ENCODE measurements at regions not wholly inside any gene's neighbourhood (a gene's known extent, or its start where the extent isn't known, plus 50 kb on each side); places are given as distances from the start of the nearest gene placed in this dataset.

DNA sequence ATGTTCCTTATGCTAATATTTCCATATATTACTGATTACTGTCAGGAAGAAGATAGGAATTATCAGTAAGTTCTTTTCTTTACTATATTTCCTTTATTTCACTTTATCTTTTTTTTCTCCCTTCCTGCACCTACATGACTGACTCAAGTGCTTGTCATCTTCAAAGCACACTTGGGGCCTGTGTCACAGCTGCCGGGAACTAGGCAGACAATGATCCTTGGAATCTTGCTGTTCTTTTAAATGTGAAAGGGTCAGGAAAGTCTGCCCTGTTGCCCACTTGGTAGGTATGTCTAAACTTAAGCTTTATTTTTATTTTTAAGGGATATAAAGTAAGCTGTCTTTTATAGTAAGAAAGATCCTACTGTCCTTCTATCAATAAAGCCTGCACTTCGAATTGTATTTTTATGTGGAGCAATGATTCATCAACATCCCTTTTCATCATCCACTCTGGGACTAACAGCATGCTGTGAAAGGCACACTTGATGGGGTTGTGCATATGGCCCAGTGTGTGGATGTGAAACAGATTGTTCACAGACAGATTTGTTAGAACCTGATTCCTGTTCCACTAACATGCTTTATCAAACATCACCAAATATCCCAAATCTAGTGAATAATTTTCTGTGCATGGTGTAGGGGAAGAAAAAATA lies 556.9 kb downstream of the DNAJB9 start:
- no peak for DNase-seq (ENCODE audit: low read depth in 2 of 2)

DNA sequence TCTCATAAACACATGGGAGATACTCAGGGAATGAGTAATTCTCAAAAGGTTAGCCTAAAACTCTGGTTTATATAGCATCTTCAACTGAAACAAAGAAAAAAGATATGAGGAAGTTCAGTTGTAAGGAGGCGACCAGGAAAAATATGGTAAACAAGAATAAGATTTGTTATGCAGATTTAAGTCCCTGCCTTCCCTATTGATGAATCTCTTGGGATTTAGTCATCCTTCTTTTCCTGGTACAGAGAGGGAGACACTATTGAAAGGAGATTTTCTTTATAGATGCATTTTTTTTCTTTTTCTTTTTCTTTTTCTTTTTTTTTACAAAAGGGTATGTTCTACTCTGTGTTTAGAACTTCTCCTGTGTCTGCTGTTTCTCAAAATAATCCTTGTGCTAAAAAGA lies 557.5 kb downstream of the DNAJB9 start:
- DNase-seq (ENCODE audit: low read depth in 2 of 2): no peak

DNA sequence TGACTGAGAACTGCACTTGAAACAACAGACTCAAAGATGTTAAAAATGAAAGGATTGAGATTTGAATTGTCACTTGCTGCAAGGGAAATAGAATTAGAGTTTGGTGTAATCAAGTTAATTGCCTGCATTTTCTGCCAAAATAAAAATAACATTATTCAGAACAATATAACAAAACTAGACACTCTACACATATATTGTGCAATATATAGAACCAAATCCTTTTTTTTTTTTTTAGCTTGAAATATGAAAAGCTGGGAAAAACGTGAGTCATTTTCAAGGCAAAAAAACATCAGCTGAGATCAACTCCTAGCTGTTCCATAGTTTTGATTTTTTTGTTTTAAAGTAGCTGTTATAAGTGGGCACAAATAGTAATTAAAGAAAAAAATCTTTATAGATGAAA lies 561.5 kb downstream of the DNAJB9 start:
- DNase-seq (ENCODE audit: low read depth in 2 of 2): no peak

DNA sequence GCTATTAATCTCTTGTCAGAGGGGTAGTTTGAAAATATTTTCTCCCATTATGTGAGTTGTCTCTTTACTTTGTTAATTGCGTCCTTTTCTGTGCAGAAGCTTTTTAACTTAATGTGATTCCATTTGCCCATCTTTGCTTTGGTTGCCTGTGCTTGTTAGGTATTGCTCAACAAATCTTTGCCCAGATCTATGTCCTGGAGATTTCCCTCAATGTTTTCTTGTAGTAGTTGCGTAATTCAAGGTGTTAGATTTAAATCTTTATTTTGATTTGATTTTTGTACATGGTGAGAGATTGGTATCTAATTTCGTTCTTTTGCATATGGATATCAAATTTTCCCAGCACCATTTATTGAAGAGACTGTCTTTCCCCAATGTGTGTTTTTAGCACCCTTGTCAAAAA lies 567.2 kb downstream of the DNAJB9 start:
- DNase-seq (ENCODE audit: low read depth in 2 of 2): no peak

DNA sequence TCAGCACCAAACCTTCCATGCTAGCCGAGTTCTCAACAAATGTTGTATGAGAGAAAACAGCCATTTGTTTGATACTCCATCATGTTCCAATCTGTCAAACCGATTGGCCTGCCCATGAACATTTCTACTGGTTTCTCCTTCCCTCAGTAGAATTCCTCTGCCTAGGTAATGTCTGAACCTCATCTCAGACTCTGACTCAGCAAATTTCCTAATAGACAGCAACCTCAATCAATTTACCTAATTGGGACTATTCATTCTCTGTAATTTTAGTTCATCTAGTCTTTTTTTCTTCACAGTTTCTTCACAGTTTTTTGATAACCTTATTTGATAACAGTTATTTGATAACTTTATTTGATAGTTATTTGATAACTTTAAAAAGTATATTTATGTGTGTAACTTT lies 585.1 kb downstream of the DNAJB9 start:
- DNase-seq (ENCODE audit: low read depth in 2 of 2): no peak

DNA sequence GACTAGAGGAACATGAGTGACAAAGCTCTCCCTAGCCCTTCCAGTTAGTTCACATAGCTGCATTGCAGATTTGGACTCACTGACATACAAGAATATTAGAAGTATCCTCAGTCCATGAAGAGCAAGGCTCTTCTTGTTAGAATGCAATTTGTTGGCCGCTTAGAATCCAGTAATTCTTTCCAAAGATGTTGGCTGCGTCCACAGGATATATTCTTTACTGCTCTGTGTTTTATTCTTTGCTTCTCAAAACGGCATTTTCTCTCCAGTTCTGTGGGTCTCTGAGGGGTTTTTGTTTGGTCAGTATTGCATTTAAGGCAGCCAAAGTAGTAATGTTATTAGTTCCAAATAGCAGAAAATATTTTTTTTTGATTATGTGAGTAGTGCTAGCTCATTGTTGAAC lies 588.6 kb downstream of the DNAJB9 start:
- DNase-seq (ENCODE audit: low read depth in 2 of 2): no peak

DNA sequence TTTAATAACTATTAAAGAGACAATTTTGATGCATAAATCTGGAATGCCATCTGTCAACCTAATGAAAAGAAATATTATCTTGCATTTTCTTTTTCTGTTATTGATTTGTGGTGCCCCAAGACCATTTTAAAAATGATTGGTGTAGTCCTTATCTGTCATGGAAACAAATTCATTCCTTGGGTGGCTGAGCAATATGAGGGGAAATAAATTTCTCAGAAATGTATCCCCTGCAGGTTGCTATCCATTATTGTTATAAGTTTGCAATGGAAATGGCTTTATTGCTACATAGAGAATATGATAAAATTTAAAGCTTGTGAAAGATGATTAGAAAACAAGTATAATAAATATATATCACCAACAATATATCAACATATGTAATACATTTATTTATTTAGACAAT lies 607.0 kb downstream of the DNAJB9 start:
- DNase-seq (ENCODE audit: low read depth in 2 of 2): no peak

DNA sequence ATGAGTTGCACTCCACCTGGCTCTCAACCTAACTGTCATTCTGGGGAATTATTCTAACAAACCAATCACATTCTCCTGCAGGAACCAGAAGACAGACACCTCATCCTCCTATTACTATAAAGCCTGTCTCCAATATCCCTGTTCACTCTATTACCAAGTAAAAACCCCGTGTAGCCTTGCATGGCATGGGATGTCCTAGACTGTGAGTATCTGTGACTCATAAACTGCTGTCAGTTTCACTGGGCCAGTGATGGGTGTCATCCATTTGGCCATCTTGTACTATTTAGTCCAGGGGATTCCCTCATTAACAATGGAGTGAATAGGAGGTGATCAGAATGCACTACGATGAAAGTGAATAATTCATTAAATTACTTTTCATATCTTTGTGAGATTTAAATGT lies 608.7 kb downstream of the DNAJB9 start:
- no peak for DNase-seq (ENCODE audit: low read depth in 2 of 2)

DNA sequence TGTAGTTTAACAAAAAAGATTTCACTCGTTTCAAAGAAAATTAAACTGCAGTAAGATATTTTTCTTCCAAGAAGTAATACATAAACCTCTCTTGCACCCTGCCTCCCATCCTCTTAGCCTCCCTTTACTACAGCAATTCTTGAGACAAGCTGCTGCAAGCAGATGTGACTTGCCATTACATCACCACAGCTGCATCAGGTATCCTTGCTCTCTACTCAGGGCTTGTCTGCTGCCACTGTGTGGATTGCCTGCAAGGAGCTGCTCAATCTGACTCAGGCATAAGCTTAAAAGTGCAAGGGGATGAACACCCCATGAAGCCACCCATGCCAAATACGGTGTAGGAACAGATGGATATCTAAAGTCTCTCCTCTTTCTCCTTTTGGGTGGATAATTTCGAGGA lies 609.9 kb downstream of the DNAJB9 start:
- DNase-seq (ENCODE audit: low read depth in 2 of 2): no peak

DNA sequence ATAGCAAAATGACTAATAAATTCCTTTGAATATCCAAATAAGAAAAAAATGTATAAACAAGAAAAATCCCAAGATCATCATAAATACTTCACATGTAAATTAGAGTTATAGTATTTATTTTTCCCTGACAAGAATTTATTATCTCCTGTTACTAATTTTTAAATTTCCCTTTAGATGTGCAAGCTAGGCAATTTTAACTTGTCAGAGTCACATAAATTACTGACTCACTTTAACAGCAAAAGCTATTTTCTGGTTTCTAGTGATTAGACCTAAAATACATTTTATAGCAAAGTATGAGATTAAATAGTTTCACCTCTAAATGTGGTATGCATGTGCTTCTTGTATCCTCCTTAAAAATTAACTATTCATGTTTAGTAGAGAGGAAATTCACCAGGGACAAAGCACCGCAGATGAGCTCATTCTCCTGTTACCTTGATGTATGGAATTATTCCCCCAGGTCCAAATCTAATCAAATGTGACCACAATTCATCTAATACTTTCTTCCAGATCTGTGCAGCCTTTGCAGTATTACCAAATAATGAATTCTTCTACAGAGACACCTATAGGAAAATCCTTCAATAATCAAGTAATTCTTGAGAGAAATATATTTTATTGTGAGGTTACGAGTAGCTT lies 621.2 kb downstream of the DNAJB9 start:
- no peak for DNase-seq (ENCODE audit: low read depth in 2 of 2)

DNA sequence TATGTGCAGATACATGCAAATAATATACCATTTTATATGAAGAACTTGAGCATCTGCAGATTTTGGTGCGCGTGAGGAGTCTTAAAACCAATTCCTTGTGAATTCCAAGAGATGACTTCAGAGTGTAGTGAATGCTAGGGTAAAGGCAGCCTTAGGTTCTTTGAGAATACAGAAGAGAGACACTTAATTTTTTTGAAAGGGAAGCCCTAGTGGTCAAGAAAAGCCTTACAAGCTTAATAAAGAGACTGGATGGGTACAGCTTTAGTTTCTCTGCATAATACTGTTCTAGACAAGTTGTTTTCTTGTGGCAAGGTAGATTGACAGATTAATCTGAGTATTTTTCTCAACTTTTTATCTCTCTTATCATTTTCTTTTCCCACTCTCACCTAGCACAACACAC lies 636.5 kb downstream of the DNAJB9 start:
- no peak for DNase-seq (ENCODE audit: low read depth in 2 of 2)

DNA sequence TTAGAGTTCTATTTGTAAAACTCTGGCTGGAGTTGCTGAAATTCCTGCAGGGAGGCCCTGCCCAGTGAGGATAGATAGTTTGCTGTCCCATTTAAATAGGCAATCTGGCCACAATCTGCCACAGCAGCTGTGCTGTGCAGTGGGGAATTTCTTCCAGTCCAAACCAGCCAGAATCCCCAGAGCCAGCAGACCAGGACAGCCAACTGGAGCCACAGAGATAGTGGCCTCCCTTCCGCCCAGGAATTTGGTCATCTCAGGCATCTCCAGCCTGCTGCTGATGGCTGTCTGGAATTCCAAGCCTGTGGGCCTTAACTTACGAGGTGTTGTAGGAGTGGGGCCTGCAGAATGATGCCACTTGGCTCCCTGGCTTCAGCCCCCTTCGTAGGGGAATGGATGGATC lies 643.4 kb downstream of the DNAJB9 start:
- no peak for DNase-seq (ENCODE audit: low read depth in 2 of 2)

DNA sequence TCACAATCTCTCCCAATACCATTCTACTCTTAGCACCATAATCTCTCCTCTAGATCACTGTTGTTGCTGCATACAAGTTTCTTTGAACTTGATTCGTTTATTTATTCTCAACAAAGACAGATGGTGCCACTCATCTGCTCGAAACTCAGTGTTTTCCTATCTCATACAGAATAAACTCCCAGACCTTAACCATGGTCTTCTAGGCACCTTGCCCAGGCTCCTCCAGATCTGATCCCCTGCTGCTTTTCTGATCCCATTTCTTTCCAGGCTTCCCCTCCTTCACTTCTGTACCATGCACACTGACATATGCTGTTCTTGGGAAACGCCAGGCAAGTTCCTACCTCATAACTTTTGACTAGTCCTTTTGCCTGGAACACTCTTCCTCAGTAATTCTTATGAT lies 645.7 kb downstream of the DNAJB9 start:
- no peak for DNase-seq (ENCODE audit: low read depth in 2 of 2)

DNA sequence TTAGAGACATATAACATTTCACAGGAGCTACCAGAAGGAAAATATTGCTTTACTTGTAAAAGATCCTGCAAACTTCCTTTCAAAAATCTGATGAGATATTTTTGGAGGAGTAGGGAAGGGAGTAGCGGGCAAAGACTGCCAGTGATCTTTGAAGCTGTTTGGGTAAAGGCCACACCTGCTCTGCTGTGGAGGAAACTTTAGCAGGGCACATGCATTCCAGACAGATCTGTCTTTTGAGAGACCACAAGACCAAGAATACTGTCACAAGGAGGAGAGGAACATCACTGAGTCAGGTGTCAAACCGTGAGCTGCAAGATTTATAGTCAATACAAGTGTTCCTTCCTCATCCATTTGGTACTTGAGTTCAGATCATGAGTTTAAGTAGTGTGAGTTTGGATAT lies 654.4 kb downstream of the DNAJB9 start:
- no peak for DNase-seq (ENCODE audit: low read depth in 2 of 2)

DNA sequence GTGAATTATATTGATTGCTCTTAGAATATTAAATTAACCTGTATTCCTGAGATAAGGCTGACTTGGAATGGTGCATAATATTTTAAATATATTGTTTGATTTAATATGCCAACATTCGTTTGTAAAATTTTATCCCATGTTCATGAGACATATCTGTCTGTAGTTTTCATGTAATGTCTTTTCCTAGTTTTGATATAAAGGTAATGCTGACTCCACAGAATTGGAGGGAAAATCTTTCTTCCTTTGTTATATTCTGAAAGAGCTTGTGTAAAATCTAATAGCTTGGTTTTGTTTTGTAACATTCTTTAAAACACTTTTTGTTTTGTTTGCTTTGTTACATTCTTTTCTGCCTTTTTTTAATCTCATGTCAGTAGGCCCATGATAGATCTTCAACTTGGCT lies 657.0 kb downstream of the DNAJB9 start:
- no peak for DNase-seq (ENCODE audit: low read depth in 2 of 2)

DNA sequence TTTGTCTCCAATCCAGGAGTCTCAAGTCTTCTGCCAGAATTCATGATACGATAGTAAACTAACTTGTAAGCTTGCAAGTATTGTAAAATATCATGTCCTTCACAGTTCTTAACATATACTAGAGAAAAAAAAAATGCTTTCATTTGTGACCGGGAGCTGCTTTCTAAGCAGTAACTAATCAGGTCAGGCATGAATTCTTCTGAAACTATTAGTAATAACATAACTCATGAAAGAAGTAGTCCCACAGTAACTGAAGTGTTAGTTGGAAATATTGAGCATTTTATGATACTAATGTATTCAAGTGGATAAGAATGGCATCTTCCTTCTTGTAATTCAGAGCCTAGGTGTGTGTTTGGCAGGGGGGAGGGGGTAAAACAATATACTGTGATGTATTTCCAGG lies 665.6 kb downstream of the DNAJB9 start:
- no peak for DNase-seq (ENCODE audit: low read depth in 2 of 2)

DNA sequence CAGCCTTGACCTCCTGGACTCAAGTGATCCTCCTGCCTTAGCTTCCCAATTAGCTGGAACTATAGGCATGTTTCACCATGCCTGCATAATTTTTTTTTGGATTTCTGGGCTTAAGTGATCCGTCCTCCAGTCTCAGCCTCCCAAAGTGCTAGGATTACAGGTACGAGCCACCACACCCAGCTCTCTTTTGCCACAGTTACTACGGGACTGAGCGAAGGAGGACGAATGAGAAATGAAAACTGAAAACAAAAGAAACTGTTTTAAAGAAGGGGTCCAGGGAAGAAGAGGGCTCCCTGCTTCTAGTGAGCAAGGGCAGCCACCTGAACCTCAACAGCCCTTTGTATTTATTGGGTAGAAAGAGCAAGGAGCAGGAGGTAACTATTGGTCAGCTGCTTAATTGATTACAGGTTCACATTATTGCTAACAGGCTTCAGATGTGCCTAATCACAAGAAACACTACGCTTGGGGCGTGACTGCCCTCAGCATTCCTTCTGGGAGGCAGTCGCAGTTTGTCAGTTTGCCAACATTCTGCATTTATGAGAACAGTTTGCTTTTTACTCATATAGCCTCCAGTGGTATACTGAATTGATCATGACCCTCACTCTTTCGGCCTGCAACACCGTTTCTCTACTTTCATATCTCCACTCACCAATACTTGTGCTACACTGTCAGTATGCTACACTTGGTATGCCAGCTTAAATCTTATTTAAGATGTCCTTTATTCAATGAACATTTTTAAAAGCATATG lies 676.8 kb downstream of the DNAJB9 start:
- no peak for DNase-seq (ENCODE audit: low read depth in 2 of 2)

DNA sequence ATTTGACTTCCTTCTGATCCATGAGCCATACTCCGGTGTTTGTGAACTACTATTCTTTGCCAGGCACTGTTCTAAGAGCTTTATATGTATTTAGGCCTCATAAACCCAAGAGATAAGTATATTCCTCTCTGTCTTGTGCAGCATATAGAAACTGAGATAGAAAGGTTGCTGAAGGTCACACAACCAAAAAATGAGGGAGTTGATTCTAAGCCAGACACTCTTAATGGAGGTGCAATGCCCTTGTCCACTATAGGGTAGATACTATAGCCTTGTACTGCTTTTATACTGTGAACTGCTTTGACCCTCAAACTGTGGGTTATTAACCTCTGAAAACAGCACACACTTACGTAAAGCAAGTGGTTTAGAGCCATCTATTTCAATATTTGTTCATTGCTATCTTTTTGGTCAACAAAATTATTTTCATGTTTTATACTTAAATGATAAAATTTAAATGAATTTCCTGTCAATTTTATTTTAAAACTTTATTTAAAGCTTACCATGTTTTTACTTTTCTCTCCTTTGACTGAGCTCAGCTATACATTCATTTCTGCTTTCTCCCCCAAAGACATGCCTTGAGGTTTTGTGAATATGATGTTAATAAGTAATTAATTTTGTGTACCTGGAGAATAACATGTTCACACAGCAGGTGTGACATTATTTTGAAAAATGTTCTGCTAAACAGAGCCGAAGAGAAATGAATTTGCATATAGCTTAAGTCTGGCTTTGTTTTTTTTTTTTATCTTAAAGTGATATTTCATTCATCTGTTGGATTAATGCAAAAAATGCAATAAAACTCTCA lies 687.3 kb downstream of the DNAJB9 start:
- no peak for DNase-seq (ENCODE audit: low read depth in 2 of 2)

DNA sequence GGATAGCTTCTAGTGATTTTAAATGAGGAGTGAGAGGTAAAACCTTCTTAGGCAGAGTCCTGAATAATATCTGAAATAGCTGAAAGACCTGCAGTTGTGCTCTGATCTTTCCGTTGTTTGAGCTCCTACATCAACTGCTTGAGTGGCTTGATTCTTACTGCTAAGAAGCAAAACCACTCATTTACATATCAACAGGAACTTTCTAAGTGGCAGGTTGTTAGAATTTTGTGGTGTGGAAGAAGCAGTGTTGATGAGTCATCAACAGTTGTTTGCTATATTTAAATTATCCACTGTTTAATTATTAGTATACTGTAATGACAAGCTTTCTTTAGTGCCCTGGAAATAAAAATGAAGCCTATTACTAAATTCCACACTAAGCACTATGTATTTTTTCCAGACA lies 689.5 kb downstream of the DNAJB9 start:
- no peak for DNase-seq (ENCODE audit: low read depth in 2 of 2)

DNA sequence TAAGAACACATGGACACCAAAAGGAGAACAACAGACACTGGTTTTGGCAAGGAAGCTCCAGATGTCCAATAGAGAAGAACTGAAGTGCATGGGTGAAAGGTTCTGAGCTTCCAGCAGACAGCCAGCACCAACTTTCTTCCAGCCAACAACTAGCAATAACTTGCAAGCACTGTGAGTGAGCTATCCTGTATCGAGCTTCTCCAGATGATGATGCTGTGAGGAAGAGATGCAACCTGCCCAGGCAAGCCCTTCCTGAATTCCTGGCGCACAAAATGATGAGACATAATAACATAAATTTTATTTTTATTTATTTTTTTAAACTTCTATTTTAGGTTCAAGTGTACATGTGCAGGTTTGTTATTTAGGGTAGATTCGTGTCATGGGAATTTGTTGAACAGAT lies 692.1 kb downstream of the DNAJB9 start:
- DNase-seq (ENCODE audit: low read depth in 2 of 2): no peak

DNA sequence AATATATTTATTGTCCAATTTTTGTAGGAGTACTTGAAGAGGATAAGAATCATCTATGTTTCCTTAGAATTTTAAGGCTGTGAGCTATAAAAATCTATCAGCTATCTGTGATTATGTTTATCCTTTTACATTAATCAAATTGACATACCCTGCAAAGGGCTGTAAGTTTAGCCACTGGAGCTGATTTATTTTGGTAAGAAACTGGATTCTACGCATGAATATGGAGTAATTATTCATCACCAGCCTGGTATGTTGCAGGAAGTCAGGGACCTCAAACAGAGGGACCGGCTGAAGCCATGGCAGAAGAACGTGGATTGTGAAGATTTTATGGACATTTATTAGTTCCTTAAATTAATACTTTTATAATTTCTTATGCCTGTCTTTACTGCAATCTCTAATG lies 696.9 kb downstream of the DNAJB9 start:
- DNase-seq (ENCODE audit: low read depth in 2 of 2): no peak

DNA sequence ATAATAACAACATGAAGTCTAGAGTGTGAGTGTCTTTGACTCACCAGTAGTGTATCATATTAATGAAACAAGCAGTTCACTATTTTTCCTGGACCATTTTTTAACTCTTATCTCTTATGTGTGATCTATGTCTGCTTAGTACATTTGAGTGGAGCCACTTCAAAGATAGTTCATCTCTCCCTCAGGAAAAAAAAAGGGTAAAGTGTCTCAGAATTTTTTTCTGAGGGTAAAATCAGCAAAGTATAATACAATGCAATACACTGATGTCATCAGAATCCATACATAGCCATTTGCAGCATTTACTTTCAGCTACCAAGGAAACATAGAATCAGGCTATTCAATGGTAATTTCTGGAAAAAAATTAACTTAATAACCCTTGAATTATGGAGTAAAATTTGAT lies 706.7 kb downstream of the DNAJB9 start:
- DNase-seq (ENCODE audit: low read depth in 2 of 2): no peak

Data from dermis microvascular lymphatic vessel endothelial cell (primary cell).